Adipocyte (in vitro differentiated cells): ENCODE measurements at regions not wholly inside any gene's neighbourhood (a gene's known extent, or its start where the extent isn't known, plus 50 kb on each side); places are given as distances from the start of the nearest gene placed in this dataset.

ENCODE experiments used
- DNase-seq: peaks from one replicate; pipeline ENCODE4 v3.0.0-alpha.2; 2015; ENCODE audit warnings: low read depth
- H3K27me3 ChIP-seq: replicated peaks from 2 replicates; pipeline ENCODE4 v1.7.0; 2013; ENCODE audit warnings: mild to moderate bottlenecking, low read length, moderate library complexity; ENCODE audit not compliant: control insufficient read depth, insufficient read depth
- H3K36me3 ChIP-seq: 2 replicates; pipeline ENCODE4 v1.7.0; 2013; ENCODE audit warnings: low read length, mild to moderate bottlenecking, moderate library complexity; ENCODE audit not compliant: control insufficient read depth, insufficient read depth, severe bottlenecking
- H3K4me1 ChIP-seq: 2 replicates; pipeline ENCODE4 v1.7.0; 2013; ENCODE audit warnings: mild to moderate bottlenecking, low read length, moderate library complexity; ENCODE audit not compliant: control insufficient read depth, insufficient read depth
- H3K4me3 ChIP-seq: 2 replicates; pipeline ENCODE4 v1.7.0; 2013; ENCODE audit warnings: mild to moderate bottlenecking, low read length, moderate library complexity
- H3K9ac ChIP-seq: 2 replicates; pipeline ENCODE4 v1.7.0; 2013; ENCODE audit warnings: mild to moderate bottlenecking, low read length, moderate library complexity
- H3K9me3 ChIP-seq: 2 replicates; pipeline ENCODE4 v1.7.0; 2013; ENCODE audit warnings: mild to moderate bottlenecking, low read length, moderate library complexity; ENCODE audit not compliant: control insufficient read depth

DNA sequence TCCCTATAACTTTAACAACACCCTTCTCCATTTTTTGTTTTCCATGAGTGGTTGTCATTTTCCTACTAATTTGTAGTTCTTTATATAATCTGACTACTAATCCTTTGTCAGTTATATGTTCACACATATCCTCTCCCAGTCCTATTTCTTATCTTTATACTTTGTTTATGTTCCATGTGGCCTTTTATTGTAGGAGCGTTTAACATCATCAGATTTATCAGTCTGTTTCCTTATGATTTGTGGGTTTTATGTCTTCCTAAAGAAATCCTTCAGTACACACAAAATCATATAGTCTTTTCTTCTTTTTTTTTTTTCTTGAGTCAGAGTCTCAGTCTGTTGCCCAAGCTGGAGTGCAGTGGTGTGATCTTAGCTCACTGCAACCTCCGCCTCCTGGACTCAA is 204.9 kb upstream of the SPRY1 start:
- no peak overlapping the region for H3K9ac ChIP-seq
- H3K27me3 ChIP-seq, result no peaks in the 10 kb centered on the region
- no peaks in the 10 kb centered on the region for H3K9me3 ChIP-seq
- H3K4me1 ChIP-seq, result peaks cover 4% of the 10 kb centered on the region
- no peak for DNase-seq
- no peaks in the 10 kb centered on the region for H3K36me3 ChIP-seq
- no peak overlapping the region for H3K4me3 ChIP-seq

DNA sequence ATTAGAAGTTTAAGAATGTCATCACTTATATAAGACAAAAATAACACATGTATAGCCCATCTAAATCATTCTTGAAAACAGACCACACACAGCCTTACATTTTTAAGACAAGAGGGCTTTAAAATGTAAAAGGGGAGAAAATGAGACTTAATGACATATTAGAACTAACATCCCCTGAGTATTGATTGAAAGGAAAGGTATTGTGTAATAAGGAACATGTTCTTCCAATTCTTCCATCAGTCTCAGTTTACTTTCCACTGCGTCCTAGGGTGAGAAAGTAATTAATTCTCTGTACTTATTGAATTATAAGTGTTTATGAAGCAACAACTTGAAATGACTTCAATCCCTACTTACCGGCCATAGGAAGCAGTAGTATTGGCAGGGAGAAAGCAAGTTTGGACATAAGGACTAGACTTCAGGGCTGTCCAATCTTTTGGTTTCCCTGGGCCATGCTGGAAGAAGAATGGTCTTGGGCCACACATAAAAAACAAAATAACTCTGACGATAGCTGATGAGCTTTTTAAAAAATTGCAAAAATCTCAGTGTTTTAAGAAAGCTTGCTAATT is 202.7 kb upstream of the SPRY1 start:
- no peak for DNase-seq
- no peak overlapping the region for H3K4me3 ChIP-seq
- H3K36me3 ChIP-seq, result no peaks in the 10 kb centered on the region
- peaks cover 4% of the 10 kb centered on the region for H3K4me1 ChIP-seq
- H3K9ac ChIP-seq, result no peak overlapping the region
- no peaks in the 10 kb centered on the region for H3K9me3 ChIP-seq
- H3K27me3 ChIP-seq, result no peaks in the 10 kb centered on the region

DNA sequence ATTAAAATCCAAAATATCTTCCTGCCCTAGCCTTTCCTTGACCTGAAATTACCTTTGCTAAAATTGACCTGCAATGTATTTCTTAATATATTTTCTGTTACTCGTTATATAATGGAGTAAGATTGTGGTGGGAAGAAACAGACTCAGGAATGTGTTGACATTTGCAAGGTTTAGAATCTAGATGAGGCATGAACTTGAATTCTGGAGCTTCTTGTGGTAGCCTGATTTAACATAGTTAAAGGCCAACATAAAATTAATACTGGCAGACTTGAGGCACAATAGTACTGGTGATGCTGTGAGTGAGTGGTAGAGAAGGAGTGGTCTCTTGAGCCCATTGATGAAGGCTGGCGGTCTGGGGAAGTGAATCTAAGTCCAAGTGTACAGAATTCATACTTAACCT is 197.9 kb upstream of the SPRY1 start:
- Histone ChIP-seq H3K4me3 (no peak overlapping the region), H3K36me3 (no peaks in the 10 kb centered on the region), H3K9me3 (no peaks in the 10 kb centered on the region), H3K9ac (no peak overlapping the region), H3K27me3 (no peaks in the 10 kb centered on the region), H3K4me1 (peaks cover 9% of the 10 kb centered on the region)
- peak; percentile 7 for DNase-seq

DNA sequence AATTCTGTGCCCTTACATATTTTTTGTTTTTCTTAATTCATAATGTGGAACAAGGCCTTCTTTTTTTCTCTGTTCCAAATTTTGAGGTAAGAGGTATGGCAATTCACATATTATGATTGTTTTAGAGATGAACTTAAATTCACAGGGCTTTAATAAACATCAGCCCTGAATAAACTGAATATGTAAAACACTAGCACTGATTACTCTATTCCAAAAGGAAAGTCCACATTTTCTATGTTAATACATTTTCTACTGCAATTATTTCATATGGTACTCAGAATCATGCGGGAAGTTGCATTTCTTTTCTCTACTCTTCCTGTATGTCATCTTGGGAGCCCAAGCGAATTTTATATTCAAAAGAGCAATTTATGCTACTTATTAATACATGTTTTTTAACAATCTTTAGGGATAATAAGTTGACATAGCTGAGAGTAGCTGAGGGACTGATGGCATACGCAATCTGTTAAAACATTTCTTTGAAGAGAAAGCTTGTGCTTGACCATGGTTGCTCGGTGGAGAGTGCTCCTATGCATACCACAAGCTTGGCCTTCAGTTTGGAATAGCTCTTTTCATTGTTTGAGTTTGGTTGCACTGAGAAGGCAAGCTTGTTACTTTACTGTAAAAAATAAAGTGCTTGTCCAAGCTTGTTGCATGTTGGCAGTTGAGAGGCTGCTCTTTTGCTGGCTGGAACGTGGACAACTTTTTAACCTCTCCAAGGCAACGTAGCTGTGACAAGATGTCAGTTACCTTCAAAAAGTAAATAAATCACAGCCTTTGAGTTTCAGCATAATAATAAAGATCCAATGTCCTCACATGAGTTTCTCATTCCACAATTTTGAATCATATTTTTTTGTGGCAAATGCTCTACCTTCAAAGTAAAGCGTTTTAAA is 196.3 kb upstream of the SPRY1 start:
- Histone ChIP-seq H3K4me3 (no peak overlapping the region), H3K9ac (no peak overlapping the region), H3K9me3 (no peaks in the 10 kb centered on the region), H3K36me3 (no peaks in the 10 kb centered on the region), H3K4me1 (peaks cover 5% of the 10 kb centered on the region), H3K27me3 (no peaks in the 10 kb centered on the region)
- no peak for DNase-seq

DNA sequence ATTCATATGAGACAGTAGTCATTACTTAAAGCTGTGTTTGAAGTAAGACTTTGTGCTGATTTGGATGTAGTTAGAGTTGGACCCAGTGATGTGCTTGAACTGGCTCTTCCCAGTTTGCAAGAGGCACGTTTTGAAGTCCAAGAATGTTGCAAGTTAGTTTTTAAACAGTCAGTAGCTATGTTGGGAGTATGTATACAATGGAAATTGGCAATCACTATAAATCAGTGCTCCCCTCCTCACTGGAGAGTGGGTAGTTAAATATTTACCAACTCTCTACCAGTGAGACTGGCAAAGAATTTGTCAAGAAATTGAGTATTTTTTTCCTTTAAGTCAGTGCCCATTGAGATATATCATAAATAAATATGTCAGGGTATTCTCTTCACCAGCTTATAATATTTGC is 191.9 kb upstream of the SPRY1 start:
- no peaks in the 10 kb centered on the region for H3K27me3 ChIP-seq
- DNase-seq, result no peak
- H3K36me3 ChIP-seq, result no peaks in the 10 kb centered on the region
- H3K4me3 ChIP-seq, result no peak overlapping the region
- no peaks in the 10 kb centered on the region for H3K9me3 ChIP-seq
- peaks cover 5% of the 10 kb centered on the region for H3K4me1 ChIP-seq
- no peak overlapping the region for H3K9ac ChIP-seq

DNA sequence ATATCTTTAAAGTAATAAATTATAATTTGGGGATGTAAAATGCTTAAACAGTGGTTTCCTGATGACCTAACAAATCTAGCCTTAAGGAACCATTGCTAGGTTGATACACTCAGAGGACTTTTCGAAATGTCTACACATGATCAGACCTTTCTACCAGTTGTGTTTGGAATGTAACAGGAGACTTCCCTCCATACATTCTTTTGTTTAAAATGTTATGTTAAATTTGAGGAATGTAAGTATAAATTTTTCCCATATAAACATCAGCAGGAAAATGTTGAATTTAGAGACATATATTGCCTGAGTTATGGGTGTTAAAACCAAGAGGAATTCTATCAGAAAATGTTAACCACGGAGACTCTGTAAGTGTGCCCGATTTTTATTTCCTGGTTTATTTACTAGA is 190.6 kb upstream of the SPRY1 start:
- H3K36me3 ChIP-seq, result no peaks in the 10 kb centered on the region
- H3K9ac ChIP-seq, result no peak overlapping the region
- DNase-seq, result no peak
- no peaks in the 10 kb centered on the region for H3K27me3 ChIP-seq
- H3K9me3 ChIP-seq, result no peaks in the 10 kb centered on the region
- H3K4me1 ChIP-seq, result no peaks in the 10 kb centered on the region
- no peak overlapping the region for H3K4me3 ChIP-seq

DNA sequence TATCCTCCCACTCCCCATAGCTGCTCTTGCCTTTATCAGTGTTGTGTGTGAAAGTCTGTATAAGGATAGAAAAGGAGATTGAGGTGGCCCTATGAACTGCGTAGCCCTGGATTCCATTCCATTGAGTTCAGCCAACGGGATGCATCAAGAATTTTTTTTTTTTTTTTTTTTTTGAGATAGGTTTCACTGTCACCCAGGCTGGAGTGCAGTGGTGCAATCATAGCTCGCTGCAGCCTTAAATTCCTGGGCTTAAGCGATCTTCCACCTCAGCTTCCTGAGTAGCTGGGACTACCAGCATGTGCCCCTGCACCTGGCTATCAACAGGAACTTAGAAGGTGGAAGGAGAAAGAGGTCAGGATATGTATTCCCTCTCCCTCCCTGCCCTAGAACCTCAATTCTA is 187.2 kb upstream of the SPRY1 start:
- Histone ChIP-seq H3K4me1 (no peaks in the 10 kb centered on the region), H3K9me3 (no peaks in the 10 kb centered on the region), H3K36me3 (no peaks in the 10 kb centered on the region), H3K4me3 (no peak overlapping the region), H3K27me3 (no peaks in the 10 kb centered on the region), H3K9ac (no peak overlapping the region)
- no peak for DNase-seq

DNA sequence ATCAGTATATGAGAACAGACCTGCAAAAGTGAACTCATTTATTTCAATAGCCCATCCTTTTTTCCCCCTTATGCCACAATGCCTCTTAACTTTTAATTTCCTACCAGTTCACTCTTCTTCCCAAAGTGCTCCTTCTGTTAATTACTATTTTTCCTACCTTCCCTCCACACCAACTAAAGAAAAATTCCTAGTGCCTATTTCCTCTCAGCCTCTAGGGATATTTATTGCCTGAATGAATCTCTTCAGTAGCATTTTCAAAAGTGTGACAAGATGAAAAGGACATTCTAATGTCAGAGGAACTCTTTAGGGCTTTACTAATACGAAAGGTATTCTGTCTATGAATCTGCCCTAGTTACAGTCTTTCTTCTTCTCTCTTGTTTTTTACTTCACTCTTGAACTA is 181.1 kb upstream of the SPRY1 start:
- Histone ChIP-seq H3K9ac (no peak overlapping the region), H3K4me3 (no peak overlapping the region), H3K9me3 (no peaks in the 10 kb centered on the region), H3K4me1 (peaks cover 8% of the 10 kb centered on the region), H3K27me3 (no peaks in the 10 kb centered on the region), H3K36me3 (no peaks in the 10 kb centered on the region)
- DNase-seq, result no peak

DNA sequence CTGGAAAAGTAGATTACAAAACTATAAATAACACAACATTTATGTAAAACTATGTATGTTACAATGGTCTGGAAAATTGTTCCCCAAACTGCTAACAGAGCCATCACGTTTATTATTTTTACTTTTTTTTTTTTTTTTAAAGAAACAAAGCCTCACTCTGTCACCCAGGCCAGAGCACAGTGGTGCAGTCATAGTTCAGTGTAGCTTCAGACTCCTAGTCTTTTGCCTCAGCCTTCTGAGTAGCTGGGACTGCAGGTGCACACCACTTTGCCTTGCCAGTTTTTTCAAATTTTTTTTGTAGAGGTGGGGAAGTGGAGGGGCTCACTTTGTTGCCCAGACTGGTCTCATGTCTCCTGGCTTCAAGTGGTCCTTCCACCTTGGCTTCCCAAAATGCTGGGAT is 180.1 kb upstream of the SPRY1 start:
- Histone ChIP-seq H3K27me3 (no peaks in the 10 kb centered on the region), H3K36me3 (no peaks in the 10 kb centered on the region), H3K4me3 (no peak overlapping the region), H3K4me1 (peaks cover 8% of the 10 kb centered on the region), H3K9me3 (no peaks in the 10 kb centered on the region), H3K9ac (no peak overlapping the region)
- no peak for DNase-seq

DNA sequence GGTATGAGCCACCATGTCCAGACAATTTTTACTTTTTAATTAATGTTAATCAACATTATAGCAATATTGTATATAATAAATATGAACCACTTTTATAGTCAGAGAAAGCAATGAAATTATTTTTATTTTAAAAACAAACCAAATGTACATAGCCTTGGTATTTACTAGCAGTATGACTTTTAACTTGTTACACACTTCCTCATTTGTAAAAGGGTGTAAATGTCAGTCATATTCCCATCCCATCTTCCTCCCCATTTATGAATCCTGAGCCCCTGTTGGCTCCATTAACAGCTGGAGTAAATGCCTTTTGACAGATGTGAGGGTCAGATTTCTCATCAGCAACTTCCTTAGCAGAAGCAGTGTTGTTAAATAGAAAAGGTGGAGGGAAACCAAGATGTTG is 179.6 kb upstream of the SPRY1 start:
- H3K4me3 ChIP-seq, result no peak overlapping the region
- no peaks in the 10 kb centered on the region for H3K9me3 ChIP-seq
- H3K9ac ChIP-seq, result no peak overlapping the region
- DNase-seq, result no peak
- H3K27me3 ChIP-seq, result no peaks in the 10 kb centered on the region
- peaks cover 8% of the 10 kb centered on the region for H3K4me1 ChIP-seq
- no peaks in the 10 kb centered on the region for H3K36me3 ChIP-seq

DNA sequence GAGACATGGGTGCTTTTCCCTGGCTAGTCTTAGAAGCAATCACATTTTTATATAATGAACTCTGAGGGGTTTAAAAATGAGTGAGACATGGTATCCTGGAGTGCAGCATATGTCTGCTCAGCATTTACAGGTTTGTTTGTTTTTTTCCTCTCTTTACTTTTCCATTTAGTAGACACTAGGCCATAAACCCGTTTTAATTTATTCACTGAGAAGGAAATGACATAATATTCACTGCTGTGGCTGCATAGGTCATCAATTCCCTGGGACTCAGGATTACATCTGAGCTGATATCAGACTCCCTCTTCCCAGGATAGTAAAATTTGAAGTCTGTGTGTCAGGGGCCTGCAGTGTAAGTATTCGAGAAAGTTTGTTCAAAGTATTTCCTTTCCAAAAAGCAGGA is 178.9 kb upstream of the SPRY1 start:
- no peak overlapping the region for H3K4me3 ChIP-seq
- peaks cover 8% of the 10 kb centered on the region for H3K4me1 ChIP-seq
- H3K9ac ChIP-seq, result no peak overlapping the region
- no peaks in the 10 kb centered on the region for H3K9me3 ChIP-seq
- no peaks in the 10 kb centered on the region for H3K36me3 ChIP-seq
- H3K27me3 ChIP-seq, result no peaks in the 10 kb centered on the region
- DNase-seq, result no peak

DNA sequence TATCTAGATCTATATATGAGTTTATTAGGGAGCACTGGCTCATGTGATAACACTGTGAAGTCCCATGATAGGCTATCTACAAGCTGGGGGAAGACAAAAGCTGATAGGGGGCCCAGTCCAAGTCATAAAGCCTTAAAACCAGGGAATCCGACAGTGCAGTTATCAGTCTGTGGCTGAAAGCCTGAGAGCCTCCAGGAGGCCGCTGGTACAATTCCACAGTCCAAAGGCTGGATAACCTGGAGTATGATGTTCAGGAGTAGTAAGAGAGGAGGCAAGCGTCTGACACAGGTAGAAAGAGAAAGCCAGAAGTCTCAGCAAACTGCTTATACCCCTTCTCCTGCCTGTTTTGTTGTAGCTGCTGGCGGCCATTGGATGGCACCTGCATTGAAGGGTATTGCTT is 177.6 kb upstream of the SPRY1 start:
- no peaks in the 10 kb centered on the region for H3K36me3 ChIP-seq
- H3K4me1 ChIP-seq, result peaks cover 8% of the 10 kb centered on the region

More for the DNA sequence above, 177.6 kb upstream of the SPRY1 start:
- H3K9me3 ChIP-seq, result no peaks in the 10 kb centered on the region
- H3K4me3 ChIP-seq, result no peak overlapping the region
- H3K9ac ChIP-seq, result no peak overlapping the region
- no peak for DNase-seq
- H3K27me3 ChIP-seq, result no peaks in the 10 kb centered on the region
